ENCODE measurements at regions not wholly inside any gene's neighbourhood (a gene's known extent, or its start where the extent isn't known, plus 50 kb on each side); places are given as distances from the start of the nearest gene placed in this dataset.

- no peak for TF ChIP-seq CTCF (IDR thresholded peaks at IDR 0.05)
- no peak for TF ChIP-seq POLR2A (IDR thresholded peaks at IDR 0.05)
These were observed 98.2 kb upstream of the ZNF32 start for GRCh38 chr10:43746906-43747305.
